GM23338 (cell line): ENCODE measurements at regions not wholly inside any gene's neighbourhood (a gene's known extent, or its start where the extent isn't known, plus 50 kb on each side); places are given as distances from the start of the nearest gene placed in this dataset.

ENCODE experiments used
- CREB1 ChIP-seq: fragments of 250-450 bp; sonication (Bioruptor Pico); IDR thresholded peaks from 2 replicates; pipeline ENCODE4 v1.5.0; 2020; ENCODE audit warnings: low read depth, mild to moderate bottlenecking, moderate library complexity
- CTCF ChIP-seq, 2 experiments: fragments of 200-600 bp in 1 of 2; sonication (generic) in 1 of 2; conservative IDR thresholded peaks; 2 replicates each; pipeline versions ENCODE4 v1.5.1 to v1.6.1; 2016 to 2017; ENCODE audit warnings: antibody characterized with exemption in 2 of 2, low read depth in 2 of 2, mild to moderate bottlenecking in 2 of 2, moderate library complexity in 1 of 2
- EZH2phosphoT487 ChIP-seq: fragments of 200-600 bp; sonication (generic); IDR thresholded peaks from one replicate; pipeline ENCODE4 v1.8.1; 2018; ENCODE audit warnings: antibody characterized with exemption; ENCODE audit not compliant: unreplicated experiment

GRCh38 chr1:80731241-80731894 is 1069.4 kb upstream of the ADGRL2 start:
- no peak for TF ChIP-seq CTCF (conservative IDR thresholded peaks at IDR 0.05; ENCODE audit: low read depth in 2 of 2)
- no peak for TF ChIP-seq CREB1 (CRISPR knock-in tag)
- TF ChIP-seq EZH2phosphoT487 = no peak
